Mucosa of rectum (tissue), 2 donors: ENCODE measurements at regions not wholly inside any gene's neighbourhood (a gene's known extent, or its start where the extent isn't known, plus 50 kb on each side); places are given as distances from the start of the nearest gene placed in this dataset.

ENCODE experiments used
- H3K27ac ChIP-seq, 2 donors: one replicate each; pipeline ENCODE4 v1.7.0; 2013; ENCODE audit warnings: inconsistent platforms in 2 of 2, low read depth in 2 of 2, low read length in 2 of 2
- H3K27me3 ChIP-seq, 2 donors: one replicate each; pipeline ENCODE4 v1.7.0; 2013; ENCODE audit warnings: low read length in 2 of 2; ENCODE audit not compliant: control insufficient read depth in 2 of 2, insufficient read depth in 2 of 2
- H3K36me3 ChIP-seq, 2 donors: one replicate each; pipeline ENCODE4 v1.7.0; 2013; ENCODE audit warnings: low read length in 2 of 2; ENCODE audit not compliant: control insufficient read depth in 2 of 2, insufficient read depth in 2 of 2
- H3K4me1 ChIP-seq, 2 donors: one replicate each; pipeline ENCODE4 v1.7.0; 2013; ENCODE audit warnings: low read length in 2 of 2, mild to moderate bottlenecking in 1 of 2; ENCODE audit not compliant: control insufficient read depth in 2 of 2, insufficient read depth in 2 of 2
- H3K4me3 ChIP-seq, 2 donors: one replicate each; pipeline ENCODE4 v1.7.0; 2013; ENCODE audit warnings: low read length in 2 of 2
- H3K9ac ChIP-seq, 2 donors: one replicate each; pipeline ENCODE4 v1.7.0; 2013; ENCODE audit warnings: low read length in 2 of 2, low read depth in 1 of 2, mild to moderate bottlenecking in 1 of 2
- H3K9me3 ChIP-seq, 2 donors: one replicate each; pipeline ENCODE4 v1.7.0; 2013; ENCODE audit warnings: low read length in 2 of 2; ENCODE audit not compliant: control insufficient read depth in 2 of 2
- donor health status: healthy.
- donor health status: Normal muscosa, but diverticular disease.

DNA sequence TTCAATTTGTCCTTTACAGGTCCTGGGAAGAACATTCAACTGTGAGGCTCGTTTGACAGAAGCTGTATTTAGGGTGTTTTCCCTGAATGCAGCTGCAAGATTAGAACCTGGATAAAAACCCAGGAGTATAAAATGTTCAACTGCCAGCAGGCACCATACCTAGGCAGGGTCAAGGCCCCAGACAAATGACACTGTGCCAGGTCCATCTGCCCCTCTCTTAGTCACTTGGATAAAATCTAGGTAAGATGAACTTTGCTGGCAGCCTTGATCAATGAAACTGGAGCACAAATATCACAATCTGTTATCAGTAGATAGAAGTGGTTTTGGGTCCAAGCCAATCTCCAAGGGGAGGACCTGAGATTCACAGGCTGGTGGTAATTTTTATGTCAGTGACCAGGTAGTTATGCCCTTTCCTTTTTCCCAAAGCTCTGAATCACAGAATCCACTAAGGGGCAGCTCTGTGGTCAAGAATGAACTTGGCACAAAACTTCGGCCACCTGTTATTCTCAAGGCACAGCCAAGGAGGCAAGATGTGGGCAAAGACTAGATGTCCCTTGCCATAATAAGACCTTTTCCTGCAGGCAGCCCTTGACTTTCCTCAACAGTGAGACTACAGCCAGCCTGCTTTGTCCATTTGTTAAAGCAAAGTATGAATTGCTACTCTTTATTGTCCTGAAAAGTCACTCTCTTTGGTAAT, 501.0 kb downstream of the PPARGC1A start:
- Histone ChIP-seq H3K9me3 (no peaks in the 10 kb centered on the region), H3K4me1 (no peaks in the 10 kb centered on the region), H3K27ac (no peak overlapping the region), H3K36me3 (no peaks in the 10 kb centered on the region), H3K9ac (no peak overlapping the region), H3K27me3 (no peaks in the 10 kb centered on the region), H3K4me3 (no peak overlapping the region)

DNA sequence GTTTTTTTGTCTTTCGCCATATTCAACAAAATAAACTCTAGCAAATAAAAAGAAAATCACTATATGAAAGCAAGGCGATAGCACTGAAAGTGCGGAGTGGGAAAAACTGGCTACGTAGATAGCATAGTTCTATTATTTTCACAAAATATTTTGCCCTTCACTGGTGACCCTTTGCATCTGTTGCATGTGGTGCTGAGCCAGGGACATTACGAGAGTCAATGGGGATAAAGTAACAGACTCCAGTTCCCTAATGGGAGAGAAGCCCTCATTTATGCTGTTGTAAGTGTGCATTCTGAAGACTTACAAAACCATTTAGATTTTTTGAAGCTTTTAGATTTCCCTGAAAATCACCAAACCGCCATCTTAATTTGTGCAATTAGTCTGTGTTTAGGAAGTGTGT, 501.6 kb downstream of the PPARGC1A start:
- Histone ChIP-seq H3K36me3 (no peaks in the 10 kb centered on the region), H3K27ac (no peak overlapping the region), H3K27me3 (no peaks in the 10 kb centered on the region), H3K9ac (no peak overlapping the region), H3K9me3 (no peaks in the 10 kb centered on the region), H3K4me3 (no peak overlapping the region), H3K4me1 (no peaks in the 10 kb centered on the region)

DNA sequence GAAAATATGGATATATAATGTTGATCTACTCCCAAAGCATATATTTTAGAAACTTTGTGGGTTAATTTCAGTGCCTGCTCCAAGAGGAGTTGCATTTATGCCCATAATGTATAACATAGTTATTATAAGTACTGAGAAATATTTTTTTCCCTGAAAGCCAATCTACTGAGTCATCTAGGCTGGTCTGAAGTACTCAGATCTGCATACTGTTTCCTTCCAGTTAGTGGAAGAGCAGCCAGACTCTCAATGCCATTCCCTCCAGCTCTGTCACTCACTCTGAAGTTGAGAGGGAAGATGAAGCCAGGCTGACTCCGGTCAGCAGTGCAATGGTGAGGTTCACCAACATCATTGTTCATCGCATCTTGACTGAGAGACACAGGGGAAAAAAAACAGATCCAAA, 505.1 kb downstream of the PPARGC1A start:
- Histone ChIP-seq H3K9me3 (no peaks in the 10 kb centered on the region), H3K27me3 (no peaks in the 10 kb centered on the region), H3K9ac (no peak overlapping the region), H3K36me3 (no peaks in the 10 kb centered on the region), H3K4me3 (no peak overlapping the region), H3K4me1 (no peaks in the 10 kb centered on the region), H3K27ac (no peak overlapping the region)

DNA sequence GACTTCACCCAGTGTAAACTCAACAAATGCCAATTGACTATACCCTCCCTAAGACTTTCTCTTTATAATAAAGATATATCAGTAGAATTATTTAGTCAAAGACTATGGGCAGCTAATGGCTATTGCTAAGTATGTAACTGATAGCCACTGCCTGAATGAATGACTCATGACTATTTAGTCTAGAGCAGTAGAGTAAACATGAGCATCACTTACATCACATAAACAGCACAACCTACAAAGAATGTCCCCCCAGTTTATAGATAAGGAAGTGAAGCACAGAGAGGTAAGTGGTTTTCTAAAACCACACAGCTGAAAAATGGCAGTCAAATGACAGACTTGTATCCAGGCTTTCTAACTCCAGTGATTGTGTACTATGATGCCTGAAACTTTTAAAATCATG, 507.0 kb downstream of the PPARGC1A start:
- Histone ChIP-seq H3K4me3 (no peak overlapping the region), H3K9me3 (no peaks in the 10 kb centered on the region), H3K36me3 (no peaks in the 10 kb centered on the region), H3K27me3 (no peaks in the 10 kb centered on the region), H3K9ac (no peak overlapping the region), H3K4me1 (no peaks in the 10 kb centered on the region), H3K27ac (no peak overlapping the region)

DNA sequence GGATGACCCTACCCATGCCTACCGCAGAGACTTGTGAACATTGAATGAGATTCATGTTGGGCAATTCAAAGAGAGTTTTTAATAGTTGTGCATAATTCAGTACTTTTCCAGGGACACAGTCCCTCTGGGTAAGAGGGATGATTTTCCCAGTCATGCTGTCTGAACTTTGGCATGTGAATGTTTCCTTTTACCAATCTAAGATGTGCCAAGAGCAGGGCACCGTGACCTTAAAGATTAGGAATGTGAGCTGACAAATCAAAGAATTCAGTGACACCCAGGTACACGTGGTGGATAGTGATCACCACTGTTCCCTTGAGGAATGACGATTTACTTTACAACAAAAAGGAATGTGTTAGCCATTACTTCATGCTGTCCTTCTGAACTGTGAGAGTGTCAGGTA, 515.6 kb downstream of the PPARGC1A start:
- Histone ChIP-seq H3K4me3 (no peak overlapping the region), H3K36me3 (no peaks in the 10 kb centered on the region), H3K9me3 (no peaks in the 10 kb centered on the region)

DNA sequence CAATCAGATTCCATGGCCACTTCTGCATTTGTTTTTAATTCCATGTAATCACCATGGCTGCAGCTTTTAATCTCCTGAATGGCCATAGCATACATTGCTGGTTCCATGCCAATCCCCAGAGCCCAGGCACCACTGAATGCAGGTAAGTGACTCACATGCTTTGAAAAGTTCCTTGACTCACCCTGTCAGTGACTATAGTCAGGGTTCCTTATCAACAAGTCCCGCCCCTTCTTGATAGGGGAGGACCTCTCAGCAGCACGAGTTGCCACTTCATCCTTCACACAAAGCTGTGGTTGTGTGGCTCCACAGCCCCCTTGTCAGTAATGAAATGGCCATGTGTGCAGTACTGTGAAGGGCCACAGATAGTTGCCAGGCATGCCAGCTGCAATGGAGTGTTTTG, 516.6 kb downstream of the PPARGC1A start:
- Histone ChIP-seq H3K9ac (no peak overlapping the region), H3K27ac (no peak overlapping the region), H3K36me3 (no peaks in the 10 kb centered on the region)

More for the DNA sequence above, 515.6 kb downstream of the PPARGC1A start:
- Histone ChIP-seq H3K27ac (no peak overlapping the region), H3K27me3 (no peaks in the 10 kb centered on the region), H3K9ac (no peak overlapping the region), H3K4me1 (no peaks in the 10 kb centered on the region)

DNA sequence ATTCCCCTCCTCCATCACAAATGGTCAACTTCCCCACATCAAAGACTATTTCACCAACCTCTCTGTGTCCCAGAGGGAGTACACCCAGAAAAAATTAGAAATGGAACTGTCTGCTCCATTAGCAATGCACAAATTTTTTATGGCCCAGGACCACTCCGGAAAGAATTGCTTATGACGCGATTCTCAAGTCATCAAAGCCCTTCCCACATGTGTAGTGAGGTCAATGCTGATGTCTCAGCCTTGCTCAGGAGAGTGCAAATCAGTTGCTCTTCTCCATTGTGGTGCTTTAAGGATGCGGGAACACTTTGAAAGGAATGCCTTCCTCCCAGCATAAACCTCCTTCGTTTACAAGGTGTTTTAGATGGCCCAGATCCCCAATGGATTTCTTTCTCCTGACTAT, 518.3 kb downstream of the PPARGC1A start:
- no peaks in the 10 kb centered on the region for H3K9me3 ChIP-seq
- no peak overlapping the region for H3K4me3 ChIP-seq
- no peaks in the 10 kb centered on the region for H3K36me3 ChIP-seq
- no peak overlapping the region for H3K9ac ChIP-seq
- no peaks in the 10 kb centered on the region for H3K27me3 ChIP-seq
- no peak overlapping the region for H3K27ac ChIP-seq
- H3K4me1 ChIP-seq, result no peaks in the 10 kb centered on the region

More for the DNA sequence above, 516.6 kb downstream of the PPARGC1A start:
- no peaks in the 10 kb centered on the region for H3K9me3 ChIP-seq
- no peaks in the 10 kb centered on the region for H3K27me3 ChIP-seq
- H3K4me1 ChIP-seq, result no peaks in the 10 kb centered on the region
- H3K4me3 ChIP-seq, result no peak overlapping the region

DNA sequence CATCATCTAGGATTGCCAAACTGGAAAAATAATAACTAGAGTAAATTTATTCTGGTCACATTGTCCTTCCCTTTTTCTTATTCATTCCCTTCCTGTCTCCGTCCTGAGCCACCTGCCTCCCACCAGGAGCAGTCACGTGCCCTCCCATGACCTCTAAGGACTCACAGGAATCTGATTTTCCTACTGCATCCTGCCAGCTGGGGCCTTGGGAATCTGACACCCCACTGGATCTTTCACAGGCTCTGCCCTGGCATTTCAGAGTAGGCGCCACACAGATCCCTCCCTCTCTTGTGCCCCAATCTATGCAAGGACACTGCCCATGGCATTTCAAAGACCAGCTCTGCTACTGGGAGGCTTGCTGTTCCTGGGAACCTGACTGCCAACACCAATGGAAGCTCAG, 520.5 kb downstream of the PPARGC1A start:
- H3K27ac ChIP-seq, result no peak overlapping the region
- no peaks in the 10 kb centered on the region for H3K4me1 ChIP-seq
- no peaks in the 10 kb centered on the region for H3K27me3 ChIP-seq
- no peaks in the 10 kb centered on the region for H3K9me3 ChIP-seq
- H3K36me3 ChIP-seq, result no peaks in the 10 kb centered on the region
- no peak overlapping the region for H3K4me3 ChIP-seq
- no peak overlapping the region for H3K9ac ChIP-seq

DNA sequence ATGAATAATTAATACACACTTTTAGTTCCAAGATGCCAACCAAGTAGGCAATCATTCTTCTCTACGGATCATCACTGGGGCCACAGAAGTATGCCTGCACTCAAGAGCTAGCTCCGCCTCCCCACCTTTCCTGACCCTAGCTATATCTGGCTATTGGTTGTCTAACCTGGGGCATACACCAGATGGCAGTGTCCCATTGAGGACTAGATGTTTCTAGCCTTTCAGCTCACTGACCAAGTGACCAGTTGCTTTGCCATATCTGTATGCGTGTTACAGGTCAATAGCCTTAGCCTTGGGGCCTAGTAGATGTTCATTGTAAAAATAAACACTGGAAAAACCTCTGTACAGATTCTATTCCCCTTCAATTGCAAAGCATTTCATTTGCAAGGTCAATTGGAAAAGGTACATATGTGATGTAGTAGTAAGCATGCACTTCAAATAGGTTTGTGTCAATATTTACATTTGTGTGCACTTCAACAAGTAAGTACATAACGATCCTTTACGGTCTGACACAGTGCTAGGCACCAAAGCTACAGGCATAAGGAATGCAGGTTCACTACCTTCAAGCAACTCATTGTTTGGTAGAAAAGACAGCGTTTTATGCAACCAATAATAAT, 521.7 kb downstream of the PPARGC1A start:
- Histone ChIP-seq H3K4me3 (no peak overlapping the region), H3K4me1 (no peaks in the 10 kb centered on the region), H3K9ac (no peak overlapping the region), H3K27me3 (no peaks in the 10 kb centered on the region), H3K9me3 (no peaks in the 10 kb centered on the region), H3K36me3 (no peaks in the 10 kb centered on the region), H3K27ac (no peak overlapping the region)

DNA sequence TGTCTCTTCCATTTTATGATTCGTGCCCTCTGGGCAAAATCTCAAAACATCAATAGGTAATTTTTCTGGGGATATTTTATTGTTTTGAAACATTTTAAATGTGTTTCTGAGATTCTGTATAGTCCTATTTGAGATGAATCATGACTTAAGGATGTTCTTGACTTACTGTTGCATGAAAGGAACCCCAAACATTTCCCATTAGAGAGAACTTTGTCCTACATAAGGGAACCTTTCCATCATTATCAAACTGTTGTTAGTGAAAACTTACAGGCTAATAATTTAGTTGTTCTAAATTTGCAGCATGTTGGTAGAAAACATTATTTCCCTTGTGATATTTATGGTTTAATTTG, 523.3 kb downstream of the PPARGC1A start:
- no peak overlapping the region for H3K27ac ChIP-seq
- no peak overlapping the region for H3K4me3 ChIP-seq
- no peaks in the 10 kb centered on the region for H3K4me1 ChIP-seq
- H3K27me3 ChIP-seq, result no peaks in the 10 kb centered on the region
- no peaks in the 10 kb centered on the region for H3K9me3 ChIP-seq
- H3K36me3 ChIP-seq, result no peaks in the 10 kb centered on the region
- no peak overlapping the region for H3K9ac ChIP-seq
